WTC11 (cell line): ENCODE measurements at regions not wholly inside any gene's neighbourhood (a gene's known extent, or its start where the extent isn't known, plus 50 kb on each side); places are given as distances from the start of the nearest gene placed in this dataset.

ENCODE experiments used
- JUN ChIP-seq: sonication (generic); formaldehyde crosslinking; IDR thresholded peaks from 2 replicates; pipeline ENCODE4 v1.8.0; 2023; ENCODE audit warnings: mild to moderate bottlenecking, missing genetic modification reagents
- TF ChIP-seq, protein P1 (sequence below): fragments of 200-600 bp; IDR thresholded peaks from 2 replicates; pipeline ENCODE4 v1.8.0; 2022; ENCODE audit warnings: antibody characterized with exemption
- TF ChIP-seq, protein P2 (sequence below): sonication (generic); formaldehyde crosslinking; IDR thresholded peaks from 2 replicates; pipeline ENCODE4 v1.8.0; 2022; ENCODE audit warnings: missing genetic modification reagents
- TF ChIP-seq, protein P3 (sequence below): sonication (generic); formaldehyde crosslinking; IDR thresholded peaks from 2 replicates; pipeline ENCODE4 v1.8.0; 2022; ENCODE audit warnings: mild to moderate bottlenecking, missing genetic modification reagents

DNA sequence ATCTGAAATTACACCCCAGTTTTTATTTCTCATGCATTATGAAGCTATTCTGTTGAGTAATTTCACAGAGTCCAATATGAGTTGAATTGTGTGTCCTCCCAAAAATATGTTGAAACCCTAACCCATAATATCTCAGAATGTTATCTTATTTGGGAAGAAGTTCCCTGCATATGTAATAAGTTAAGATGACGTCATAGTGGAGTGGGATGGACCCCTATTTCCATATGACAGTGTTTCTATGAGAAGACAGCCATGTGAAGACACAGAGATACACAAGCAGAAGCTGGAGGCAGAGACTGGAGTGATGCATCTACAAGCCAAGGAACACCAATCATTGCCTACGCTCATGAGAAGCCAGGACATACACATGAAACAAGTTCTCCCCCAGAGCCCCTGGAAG, 81.3 kb downstream of the RFPL4B start:
- TF ChIP-seq, protein P1, sequence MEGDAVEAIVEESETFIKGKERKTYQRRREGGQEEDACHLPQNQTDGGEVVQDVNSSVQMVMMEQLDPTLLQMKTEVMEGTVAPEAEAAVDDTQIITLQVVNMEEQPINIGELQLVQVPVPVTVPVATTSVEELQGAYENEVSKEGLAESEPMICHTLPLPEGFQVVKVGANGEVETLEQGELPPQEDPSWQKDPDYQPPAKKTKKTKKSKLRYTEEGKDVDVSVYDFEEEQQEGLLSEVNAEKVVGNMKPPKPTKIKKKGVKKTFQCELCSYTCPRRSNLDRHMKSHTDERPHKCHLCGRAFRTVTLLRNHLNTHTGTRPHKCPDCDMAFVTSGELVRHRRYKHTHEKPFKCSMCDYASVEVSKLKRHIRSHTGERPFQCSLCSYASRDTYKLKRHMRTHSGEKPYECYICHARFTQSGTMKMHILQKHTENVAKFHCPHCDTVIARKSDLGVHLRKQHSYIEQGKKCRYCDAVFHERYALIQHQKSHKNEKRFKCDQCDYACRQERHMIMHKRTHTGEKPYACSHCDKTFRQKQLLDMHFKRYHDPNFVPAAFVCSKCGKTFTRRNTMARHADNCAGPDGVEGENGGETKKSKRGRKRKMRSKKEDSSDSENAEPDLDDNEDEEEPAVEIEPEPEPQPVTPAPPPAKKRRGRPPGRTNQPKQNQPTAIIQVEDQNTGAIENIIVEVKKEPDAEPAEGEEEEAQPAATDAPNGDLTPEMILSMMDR = no peak
- TF ChIP-seq, protein P2, sequence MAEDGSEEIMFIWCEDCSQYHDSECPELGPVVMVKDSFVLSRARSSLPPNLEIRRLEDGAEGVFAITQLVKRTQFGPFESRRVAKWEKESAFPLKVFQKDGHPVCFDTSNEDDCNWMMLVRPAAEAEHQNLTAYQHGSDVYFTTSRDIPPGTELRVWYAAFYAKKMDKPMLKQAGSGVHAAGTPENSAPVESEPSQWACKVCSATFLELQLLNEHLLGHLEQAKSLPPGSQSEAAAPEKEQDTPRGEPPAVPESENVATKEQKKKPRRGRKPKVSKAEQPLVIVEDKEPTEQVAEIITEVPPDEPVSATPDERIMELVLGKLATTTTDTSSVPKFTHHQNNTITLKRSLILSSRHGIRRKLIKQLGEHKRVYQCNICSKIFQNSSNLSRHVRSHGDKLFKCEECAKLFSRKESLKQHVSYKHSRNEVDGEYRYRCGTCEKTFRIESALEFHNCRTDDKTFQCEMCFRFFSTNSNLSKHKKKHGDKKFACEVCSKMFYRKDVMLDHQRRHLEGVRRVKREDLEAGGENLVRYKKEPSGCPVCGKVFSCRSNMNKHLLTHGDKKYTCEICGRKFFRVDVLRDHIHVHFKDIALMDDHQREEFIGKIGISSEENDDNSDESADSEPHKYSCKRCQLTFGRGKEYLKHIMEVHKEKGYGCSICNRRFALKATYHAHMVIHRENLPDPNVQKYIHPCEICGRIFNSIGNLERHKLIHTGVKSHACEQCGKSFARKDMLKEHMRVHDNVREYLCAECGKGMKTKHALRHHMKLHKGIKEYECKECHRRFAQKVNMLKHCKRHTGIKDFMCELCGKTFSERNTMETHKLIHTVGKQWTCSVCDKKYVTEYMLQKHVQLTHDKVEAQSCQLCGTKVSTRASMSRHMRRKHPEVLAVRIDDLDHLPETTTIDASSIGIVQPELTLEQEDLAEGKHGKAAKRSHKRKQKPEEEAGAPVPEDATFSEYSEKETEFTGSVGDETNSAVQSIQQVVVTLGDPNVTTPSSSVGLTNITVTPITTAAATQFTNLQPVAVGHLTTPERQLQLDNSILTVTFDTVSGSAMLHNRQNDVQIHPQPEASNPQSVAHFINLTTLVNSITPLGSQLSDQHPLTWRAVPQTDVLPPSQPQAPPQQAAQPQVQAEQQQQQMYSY = no peak
- TF ChIP-seq, protein P3, sequence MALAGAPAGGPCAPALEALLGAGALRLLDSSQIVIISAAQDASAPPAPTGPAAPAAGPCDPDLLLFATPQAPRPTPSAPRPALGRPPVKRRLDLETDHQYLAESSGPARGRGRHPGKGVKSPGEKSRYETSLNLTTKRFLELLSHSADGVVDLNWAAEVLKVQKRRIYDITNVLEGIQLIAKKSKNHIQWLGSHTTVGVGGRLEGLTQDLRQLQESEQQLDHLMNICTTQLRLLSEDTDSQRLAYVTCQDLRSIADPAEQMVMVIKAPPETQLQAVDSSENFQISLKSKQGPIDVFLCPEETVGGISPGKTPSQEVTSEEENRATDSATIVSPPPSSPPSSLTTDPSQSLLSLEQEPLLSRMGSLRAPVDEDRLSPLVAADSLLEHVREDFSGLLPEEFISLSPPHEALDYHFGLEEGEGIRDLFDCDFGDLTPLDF (CRISPR knock-in tag) = no peak
- no peak for TF ChIP-seq JUN (CRISPR knock-in tag)
